Activated CD4-positive, CD25-positive, alpha-beta regulatory T cell treated with anti-CD3 and anti-CD28 coated beads, Interleukin-2, amount 50 U/mL, for 24 hours (primary cell): ENCODE measurements at regions not wholly inside any gene's neighbourhood (a gene's known extent, or its start where the extent isn't known, plus 50 kb on each side); places are given as distances from the start of the nearest gene placed in this dataset.
"Not testable (repeated sequence)": the region's sequence is repeated elsewhere in the genome, so short reads cannot be mapped to it uniquely, and the experiment has no call there.

Source experiments
- ATAC-seq, 2 donors: fragments of 150-1000 bp; cut with Tn5 transposase; one replicate each; pipeline ENCODE4 v1.10.0; 2021; ENCODE audit warnings: mild to moderate bottlenecking in 1 of 2, moderate library complexity in 1 of 2

DNA sequence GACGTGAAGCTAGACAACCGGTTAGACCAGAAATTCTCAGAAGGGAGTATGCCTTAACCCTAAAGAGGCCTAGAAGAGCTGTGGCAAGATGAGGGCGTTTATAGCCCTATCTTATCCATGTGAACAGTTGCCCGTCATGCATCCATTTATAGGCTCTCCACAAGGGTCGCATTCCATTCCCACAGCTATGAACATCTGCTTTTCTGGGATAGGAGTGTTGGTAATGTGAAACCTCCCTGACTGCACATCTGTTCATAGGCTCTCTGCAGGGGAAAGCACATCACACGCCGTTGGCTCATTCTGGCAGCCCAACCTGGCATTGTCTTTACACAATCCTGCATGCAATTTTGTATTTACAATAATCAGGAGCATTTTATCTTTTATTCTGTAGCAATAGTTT, 485.6 kb downstream of the ACTR3B start:
- not testable (repeated sequence) for ATAC-seq

DNA sequence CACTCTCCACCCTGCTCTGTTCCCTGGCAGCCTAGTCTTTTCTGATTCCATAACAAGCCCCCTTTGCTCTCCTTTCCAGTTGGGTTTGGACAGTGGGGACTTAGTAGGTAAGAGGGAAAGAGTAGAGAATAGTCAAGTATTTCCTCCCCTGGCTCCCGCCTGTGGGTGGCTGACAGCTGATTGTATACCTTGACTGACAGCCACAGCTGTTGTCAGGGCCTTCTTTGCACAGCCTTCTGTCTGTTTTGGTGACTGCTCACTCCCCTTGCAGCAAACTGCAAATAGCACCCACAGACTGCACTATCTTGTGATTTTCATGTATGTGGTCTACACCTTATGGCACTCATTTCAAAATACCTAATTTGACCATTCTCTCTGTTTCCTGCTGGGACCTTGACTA, 486.3 kb downstream of the ACTR3B start:
- no peak for ATAC-seq

DNA sequence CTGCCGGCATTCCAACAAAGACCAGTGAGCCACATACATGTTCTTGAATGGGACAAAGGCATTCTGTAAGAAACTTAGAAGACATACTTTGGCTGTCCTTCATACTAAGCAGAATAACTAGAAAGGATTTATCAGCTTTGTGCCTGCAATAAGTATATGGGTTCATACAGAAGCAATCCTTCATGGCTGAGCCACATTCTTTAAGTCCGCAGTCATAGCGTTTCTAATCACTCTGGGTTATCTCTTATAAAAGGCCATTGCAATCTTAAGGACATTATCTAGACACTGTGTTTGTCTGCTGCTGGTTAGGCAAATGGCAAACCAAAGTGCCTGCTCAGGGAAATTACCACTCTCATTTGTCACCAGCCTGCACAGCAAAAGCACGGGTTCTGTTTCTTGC, 488.4 kb downstream of the ACTR3B start:
- no peak for ATAC-seq

DNA sequence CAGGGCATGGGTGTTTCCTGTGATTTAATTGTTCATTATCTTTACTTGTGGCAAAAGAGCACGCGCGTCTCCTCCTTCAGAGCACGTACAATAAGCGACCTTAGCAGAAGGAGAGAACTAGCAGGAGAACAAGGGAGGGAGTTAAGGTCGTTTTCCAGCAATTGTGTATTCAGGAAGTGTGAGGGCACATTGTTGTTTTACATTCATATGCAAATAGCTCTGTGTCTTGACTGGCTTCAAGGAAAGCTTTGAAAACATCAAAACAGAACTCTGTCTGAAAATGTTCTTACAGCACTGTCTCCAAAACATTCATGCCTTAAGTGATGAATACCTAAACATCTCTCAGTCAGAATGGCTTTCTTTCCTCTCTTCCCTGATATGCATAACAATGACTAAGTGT, 499.1 kb downstream of the ACTR3B start:
- ATAC-seq: no peak

DNA sequence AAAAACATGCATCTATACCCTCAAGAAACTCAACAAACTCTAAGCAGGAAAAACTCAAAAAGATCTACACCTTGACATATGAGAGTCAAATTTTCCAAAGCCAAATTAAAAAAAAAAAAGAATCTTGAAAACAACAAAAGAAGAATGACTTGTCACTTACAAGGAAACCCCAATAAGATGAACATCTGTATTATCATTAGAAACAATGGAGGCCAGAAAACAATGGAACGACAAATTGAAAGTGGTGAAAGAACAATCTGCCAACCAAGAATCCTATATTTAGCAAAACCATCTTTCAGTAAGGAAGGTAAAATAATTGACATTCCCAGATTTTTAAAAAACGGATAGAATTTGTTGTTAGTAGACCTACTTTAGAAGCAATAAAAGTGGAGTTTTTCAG, 516.8 kb downstream of the ACTR3B start:
- no peak for ATAC-seq

DNA sequence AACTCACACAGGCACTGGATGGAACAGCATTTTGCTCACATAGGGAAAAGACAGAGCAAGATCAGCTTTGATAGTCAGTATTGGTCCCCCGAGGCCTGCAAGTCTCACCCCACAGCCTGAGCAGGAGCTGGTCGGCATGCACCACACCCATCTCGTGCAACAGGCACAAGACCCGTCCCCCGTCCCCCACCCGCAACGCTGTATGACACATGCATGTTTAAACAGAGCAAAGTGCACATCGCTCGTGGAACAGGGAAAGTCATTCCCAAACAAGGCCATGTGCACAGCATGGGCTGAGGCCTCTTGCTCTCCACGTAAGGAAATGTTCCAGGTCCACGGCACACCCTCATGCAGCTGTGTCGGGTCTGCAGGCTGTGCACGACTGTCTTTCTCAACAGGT, 527.2 kb downstream of the ACTR3B start:
- ATAC-seq: no peak

DNA sequence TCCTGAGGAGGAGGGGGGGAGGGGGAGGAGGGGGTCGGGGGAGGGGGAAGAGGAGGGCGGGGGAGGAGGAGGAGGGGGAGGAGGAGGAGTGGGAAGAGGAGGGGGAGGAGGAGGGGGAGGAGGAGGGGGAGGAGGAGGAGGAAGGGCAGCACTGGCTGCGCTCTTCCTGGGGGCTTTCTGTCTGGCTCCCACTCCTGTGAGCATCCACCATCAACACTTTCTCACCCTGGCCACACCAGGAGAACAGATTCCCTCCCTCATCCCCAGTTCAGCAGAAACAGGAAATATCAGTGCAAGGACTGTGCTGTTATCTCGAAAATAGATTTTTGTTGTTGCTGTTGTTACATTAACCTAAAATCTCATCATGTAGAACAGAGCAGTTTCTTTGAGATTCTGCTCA, 530.5 kb downstream of the ACTR3B start:
- ATAC-seq: no peak

DNA sequence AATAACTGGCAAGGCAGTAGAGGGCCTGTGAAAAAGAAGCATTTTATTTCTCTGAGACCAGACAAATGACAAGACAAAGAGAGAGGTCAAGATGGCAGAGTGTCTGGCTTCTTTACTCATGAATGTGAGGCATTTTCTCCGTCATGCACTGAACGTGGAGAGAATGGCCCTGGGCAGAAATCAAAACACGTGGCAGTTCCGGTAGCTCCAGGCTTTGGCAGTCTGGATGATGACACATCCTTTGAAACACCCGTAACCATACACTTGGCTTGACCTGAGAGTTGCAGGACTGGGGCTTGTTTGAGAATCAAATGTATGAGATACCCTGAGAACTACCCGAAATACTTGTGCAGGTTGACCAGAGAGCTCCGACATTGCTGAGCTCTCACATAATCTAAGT, 537.6 kb downstream of the ACTR3B start:
- ATAC-seq: no peak

DNA sequence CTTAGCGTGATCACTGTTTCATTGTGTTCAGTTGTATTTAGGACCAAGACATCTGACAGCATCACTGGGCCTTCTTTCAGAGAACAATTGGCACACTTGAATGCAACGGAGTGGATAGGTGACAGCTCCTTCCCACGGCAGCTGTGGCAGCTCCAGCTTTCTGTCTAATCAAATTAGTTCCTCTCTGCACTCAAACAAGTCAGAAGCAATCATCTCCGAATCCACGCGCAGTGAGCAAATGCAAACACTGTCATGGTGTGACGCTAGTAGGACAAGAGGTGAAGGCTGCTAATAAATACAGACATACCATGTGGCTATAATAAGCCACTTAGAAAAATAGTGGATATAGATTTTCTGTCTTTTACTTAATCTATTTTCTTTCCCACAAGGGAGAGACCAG, 542.4 kb downstream of the ACTR3B start:
- ATAC-seq: no peak

DNA sequence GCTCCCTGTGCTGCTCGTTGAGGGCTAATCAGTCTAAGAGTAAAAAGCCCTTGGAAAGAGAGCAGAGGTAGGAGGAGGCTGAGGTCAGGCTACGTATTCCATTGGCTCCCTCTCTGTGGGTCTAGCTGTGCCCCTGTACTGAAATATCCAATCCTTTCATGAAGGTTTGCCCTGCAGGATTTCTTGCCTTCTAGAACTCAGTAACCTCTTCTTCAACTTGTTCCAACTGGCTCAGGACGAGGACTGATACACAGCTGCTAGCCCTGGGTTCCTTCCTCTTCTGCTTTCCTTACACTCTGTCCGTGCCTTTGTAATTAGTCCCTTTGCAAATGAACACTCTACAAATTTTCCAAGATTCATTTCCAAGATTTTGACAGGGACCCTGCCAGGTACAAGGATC, 560.5 kb downstream of the ACTR3B start:
- no peak for ATAC-seq

DNA sequence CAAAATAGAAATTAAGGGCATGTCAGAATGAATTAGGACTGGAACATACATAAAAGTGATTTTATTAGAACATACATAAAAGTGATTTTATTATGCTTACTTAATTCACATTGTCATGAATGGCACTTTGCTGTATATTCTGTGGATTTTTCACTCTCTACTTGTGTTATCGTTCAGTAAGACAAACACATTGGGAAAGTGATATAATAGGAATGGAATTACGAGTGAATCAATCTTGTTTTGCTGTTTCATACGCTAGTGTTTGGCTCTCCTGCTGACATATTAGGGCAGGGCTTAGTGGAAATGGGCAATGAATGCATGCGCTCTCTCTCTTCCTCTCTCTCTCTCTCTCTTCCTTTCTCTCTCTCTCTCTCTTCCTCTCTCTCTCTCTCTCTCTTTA, 561.1 kb downstream of the ACTR3B start:
- no peak for ATAC-seq

DNA sequence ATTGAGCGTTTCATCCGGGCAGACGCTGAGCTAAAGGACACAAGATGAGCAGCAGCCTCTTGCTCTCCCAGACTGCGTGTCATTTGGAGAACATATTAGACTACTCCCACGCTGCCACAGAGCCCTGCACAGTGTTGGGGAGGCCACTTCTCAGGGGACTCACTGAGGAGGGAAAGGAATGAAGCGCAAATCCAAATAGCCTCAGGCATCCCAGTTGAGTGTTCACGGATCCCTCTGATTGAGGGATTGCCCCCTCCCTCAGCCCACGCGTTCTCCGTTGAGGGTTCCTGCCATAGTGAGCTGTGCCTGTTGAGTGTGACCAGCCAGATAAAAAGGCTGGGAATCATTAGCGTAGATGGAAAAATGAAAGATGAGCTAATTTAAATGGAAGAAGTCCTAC, 563.4 kb downstream of the ACTR3B start:
- ATAC-seq: no peak

DNA sequence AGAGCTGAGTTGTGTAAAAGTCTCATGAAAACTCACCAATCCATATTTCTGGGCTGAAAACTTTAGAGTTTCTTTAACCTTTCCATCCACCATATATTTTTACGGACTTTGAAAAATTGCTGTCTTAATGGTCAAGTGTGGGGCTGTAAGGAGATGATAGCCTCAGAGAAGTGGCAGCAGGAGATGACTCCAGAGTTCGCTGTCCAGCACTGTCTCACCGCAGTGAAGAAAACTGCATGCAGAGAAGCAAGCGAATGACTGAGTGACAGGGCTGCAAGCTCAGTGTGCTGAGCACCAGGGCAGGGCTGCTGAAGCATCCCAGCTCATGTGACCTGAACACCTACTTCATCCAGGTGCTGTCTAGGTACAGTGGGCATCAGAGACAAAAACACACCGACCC, 564.5 kb downstream of the ACTR3B start:
- ATAC-seq: no peak

DNA sequence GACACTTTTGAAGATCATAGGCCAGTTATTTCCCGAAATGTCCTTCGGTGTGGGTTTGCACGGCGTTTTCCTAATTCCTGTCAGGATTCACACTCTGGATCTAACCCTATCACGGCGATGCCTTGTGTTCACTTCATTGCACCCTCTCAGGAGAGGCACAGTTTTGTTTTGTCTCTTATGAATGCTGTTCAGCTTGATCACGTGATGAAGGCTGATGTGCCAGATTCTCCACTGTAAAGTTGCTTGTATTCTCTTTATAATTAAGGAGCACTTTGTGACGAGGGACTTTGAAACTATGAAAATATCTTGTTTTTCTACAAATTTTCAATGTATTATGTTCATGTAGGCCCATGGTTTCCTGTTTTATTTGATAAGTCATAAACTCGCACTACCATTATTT, 568.1 kb downstream of the ACTR3B start:
- no peak for ATAC-seq

DNA sequence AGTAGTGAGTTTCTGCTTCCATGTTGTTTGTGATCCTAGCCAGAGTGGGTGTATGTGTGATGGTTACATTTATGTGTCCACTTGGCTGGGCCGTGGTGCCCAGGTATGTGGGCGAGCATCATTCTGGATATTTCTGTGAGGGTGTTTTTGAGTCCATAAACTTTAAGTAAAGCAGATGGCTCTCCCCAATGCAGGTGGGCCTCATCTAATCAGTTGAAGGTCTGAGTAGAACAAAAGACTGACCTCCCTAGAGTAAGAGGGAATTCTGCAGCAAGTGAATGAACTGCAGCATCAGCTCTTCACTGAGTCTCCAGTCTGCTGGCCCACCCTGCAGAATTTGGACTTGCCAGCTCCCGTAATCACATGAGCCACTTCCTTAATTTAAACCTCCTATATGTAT, 571.9 kb downstream of the ACTR3B start:
- no peak for ATAC-seq

DNA sequence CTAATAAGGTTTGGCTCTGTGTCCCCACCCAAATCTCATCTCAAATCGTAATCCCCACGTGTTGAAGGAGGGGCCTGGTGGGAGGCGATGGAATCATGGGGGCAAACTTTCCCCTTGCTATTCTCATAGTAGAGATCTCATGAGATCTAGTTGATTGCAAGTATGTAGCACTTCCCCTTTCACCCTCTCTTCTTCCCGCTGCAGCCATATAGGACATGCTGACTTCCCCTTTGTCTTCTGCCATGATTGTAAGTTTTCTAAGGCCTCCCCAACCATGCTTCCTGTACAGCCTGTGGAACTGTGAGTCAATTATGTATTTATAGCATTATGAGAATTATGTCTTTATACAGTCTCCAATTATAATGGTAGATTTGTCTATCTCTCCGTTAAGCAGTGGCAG, 594.5 kb downstream of the ACTR3B start:
- no peak for ATAC-seq

DNA sequence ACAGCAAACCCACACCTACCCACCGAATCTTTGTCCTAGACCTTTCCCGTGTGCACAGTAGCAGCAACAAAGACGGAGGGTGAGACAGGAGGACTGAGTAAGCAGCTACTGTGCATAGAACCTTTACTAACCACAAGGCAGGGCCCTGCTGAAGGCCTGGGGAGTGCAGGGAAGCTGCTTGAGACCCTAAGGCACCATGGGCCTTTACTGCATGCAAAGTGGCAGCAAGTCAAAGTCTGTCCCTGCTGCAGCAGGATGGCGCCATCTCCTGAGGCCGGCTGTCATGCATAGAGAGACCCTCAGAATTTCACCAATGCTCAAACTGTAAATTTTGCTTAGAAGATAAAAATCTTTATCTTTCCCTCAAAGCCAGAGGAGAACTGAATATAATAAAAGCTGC, 610.5 kb downstream of the ACTR3B start:
- no peak for ATAC-seq

DNA sequence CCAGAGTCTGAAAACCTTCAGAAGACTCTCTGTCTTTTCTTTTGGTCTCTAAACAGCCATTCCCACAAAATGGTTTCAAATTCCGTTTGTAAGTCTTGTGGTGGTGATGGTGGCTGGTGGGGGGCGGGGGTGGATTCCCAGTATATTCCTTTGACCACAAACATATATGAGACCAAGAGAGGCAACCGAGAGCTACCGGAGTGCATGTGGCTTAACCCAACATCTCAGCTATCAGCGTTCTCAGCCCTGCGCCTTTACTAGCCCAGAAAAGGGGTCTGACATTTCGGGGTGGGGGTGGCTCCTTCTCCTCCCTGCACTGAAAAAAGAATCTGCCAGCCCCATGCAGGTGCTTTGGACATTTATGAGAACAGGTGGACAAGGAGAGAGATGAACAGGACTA, 621.1 kb downstream of the ACTR3B start:
- no peak for ATAC-seq

DNA sequence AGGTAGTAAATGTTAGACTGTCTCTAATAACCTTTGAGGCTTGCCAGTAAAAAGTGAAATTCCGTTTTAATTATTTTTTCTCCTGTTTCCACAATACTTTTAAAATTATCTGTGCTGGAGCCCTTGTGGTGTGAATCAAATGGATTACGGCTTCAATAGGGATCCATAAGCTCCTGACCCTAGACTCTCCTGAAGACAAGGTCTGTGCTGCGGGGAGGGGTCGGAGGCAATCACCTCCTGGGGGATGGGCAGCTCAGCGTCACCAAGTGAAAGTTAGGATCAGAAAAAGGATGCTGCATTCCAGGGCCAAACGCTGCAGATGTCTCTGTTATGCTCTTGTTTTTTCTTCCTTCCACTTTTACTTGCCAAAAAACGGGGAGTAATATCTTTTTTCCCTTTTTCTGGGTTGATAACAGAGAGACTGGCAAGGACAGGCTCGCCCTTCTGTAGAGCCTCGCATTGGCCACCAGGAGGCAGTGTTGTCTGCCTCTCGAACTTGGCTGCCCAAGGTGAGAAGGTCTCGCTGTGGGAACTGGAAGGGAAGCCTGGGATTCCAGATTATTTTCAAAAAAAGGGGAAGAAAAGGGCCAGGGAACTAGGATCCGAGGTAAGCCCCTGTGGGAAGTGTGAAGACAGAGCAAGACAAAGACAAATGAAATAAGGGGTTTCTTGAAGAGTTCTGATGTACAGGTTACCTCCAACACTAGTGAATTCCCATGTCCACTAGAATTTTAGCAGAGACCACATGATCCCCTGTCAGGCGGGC, 621.9 kb downstream of the ACTR3B start:
- ATAC-seq: no peak

DNA sequence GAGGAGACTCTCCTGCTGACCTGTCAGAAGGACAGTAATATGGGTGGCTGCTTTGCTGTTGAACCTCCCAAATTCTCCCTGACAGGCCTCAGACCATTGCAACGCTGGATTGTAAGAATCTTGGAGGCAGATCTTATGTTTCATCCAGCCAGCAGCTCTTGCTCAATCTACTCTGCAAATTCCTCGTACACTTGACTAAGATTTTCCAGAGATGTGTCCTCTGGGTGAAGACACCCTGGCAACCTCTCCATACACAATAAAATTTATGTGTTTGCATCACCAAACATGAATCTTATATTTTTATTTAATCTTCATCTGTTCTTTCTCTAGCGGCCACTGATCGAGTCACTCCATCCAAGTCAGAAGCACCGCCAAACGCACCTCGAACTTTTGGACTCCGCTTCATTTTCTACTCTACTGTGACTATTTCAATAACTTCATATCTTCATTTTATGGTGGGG, 623.1 kb downstream of the ACTR3B start:
- ATAC-seq: no peak

DNA sequence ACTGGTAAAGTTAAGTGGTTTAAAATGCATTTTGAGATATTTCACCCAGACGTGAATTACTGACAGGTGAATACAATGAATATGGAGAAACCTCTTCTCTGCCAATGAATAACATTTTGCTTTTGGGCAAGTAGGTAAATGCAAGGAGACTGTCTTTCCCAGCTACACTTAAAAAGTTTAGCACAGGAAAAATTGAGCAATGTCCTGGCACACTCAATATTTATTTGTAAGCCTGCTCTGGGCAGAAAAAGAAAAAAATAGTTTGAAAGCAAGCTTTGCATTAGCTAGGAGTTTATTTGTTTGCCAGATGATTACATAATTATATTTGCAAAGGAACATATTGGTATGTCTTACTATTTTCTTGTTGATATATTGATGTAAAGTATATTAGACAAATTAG, 624.2 kb downstream of the ACTR3B start:
- ATAC-seq: no peak

DNA sequence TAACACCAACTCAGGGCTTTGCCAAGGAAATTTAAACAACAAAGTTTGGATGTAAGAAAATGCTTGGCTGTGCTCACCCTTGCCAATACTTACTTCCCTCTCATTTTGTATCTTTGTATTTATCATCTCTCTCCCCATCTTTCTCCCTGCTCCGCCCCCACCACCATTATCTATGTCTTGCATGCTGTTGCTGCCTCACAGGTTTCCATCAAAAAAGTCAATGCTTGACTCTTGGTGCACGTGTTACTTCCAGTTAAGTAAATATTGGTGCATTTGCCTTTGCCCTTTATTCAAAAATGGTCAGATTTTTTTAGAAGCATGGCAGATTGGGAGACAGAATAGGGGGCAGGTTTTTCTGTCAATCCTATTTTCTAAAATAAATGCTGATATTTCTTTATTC, 626.0 kb downstream of the ACTR3B start:
- no peak for ATAC-seq

DNA sequence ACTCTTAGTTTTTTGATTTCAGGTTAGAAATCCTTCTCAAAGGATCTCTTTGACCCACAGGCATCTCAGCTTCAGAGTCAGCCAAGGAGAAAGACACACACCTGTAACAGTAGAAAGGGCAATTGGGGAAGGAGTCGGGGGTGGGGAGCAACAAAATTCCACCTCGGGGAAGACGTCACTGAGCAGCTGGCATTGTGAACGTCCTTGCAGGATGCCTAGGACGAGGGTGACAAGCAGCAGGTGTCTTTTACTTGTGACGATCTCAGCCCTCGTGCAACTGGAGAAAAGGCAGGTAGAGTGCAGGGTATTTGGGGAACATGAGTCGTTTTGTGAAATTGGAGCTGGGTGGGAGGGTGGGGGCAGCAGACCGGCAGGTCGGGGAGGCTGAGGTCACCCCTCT, 627.0 kb downstream of the ACTR3B start:
- ATAC-seq: no peak

DNA sequence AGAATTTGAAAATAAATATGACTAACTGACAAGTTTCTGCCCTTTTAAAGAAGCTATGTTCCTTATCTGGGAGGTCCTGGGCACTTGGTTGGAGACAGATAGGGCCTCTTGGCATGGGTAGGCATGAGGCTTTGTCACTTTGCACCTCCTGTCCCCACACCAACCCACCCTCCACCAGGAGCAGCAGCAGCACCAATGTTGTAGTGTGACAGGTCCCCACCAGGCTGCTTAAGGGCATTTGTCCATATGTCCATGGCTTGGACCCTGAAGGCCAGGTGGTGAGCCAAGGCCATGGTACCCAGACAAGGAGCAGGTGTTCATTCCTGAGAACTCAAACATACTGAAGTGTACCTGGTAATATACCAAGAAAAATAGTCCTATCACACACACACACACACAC, 629.1 kb downstream of the ACTR3B start:
- no peak for ATAC-seq

DNA sequence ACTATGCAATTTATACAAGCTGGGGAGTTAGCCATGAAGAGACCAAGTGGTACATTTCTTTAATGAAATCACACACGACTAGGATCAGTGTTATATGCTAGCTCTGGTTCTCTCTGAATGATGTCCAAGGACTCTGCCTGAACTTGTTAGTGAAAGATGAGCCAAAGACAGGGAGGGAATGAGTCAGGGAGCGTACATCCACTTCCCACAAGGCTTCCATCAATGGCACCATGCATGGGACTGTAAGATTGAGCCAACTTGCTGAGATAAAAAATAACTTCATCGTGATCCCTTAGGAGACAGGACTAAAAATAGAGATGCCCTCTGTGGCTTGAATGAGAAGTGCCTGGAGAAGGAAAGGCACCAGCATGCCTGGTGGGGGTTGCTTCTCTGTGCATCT, 629.7 kb downstream of the ACTR3B start:
- no peak for ATAC-seq
